Karpas-422 (cell line): ENCODE measurements at regions not wholly inside any gene's neighbourhood (a gene's known extent, or its start where the extent isn't known, plus 50 kb on each side); places are given as distances from the start of the nearest gene placed in this dataset.

Experiments used
- DNase-seq: peaks from one replicate; pipeline ENCODE4 v3.0.0-alpha.2; 2015
- H2AFZ ChIP-seq: fragments of 200-600 bp; sonication (generic); 2 replicates; pipeline ENCODE4 v1.6.1; 2014; ENCODE audit warnings: antibody characterized with exemption, low read length, mixed read lengths
- H3K27ac ChIP-seq: fragments of 200-600 bp; sonication (generic); 2 replicates; pipeline ENCODE4 v1.5.1; 2014; ENCODE audit warnings: mild to moderate bottlenecking, low read length, moderate library complexity
- H3K27me3 ChIP-seq: fragments of 200-600 bp; sonication (generic); 2 replicates; pipeline ENCODE4 v1.6.1; 2014; ENCODE audit warnings: low read length, mixed read lengths
- H3K36me3 ChIP-seq: fragments of 200-600 bp; sonication (generic); 2 replicates; pipeline ENCODE4 v1.6.1; 2014; ENCODE audit warnings: low read length, mixed read lengths; ENCODE audit not compliant: insufficient read depth
- H3K4me1 ChIP-seq: fragments of 200-600 bp; sonication (generic); 2 replicates; pipeline ENCODE4 v1.6.1; 2014; ENCODE audit warnings: mild to moderate bottlenecking, low read length, mixed read lengths
- H3K4me2 ChIP-seq: fragments of 200-600 bp; sonication (generic); 2 replicates; pipeline ENCODE4 v1.6.1; 2014; ENCODE audit warnings: low read length, low read depth, mild to moderate bottlenecking; ENCODE audit not compliant: poor library complexity, severe bottlenecking
- H3K4me3 ChIP-seq: fragments of 200-600 bp; sonication (generic); 2 replicates; pipeline ENCODE4 v1.5.1; 2014; ENCODE audit warnings: mild to moderate bottlenecking, antibody characterized with exemption, low read length, mixed read lengths
- H3K79me2 ChIP-seq: fragments of 200-600 bp; sonication (generic); 2 replicates; pipeline ENCODE4 v1.6.1; 2014; ENCODE audit warnings: mild to moderate bottlenecking, low read length, mixed read lengths
- H3K9ac ChIP-seq: fragments of 200-600 bp; sonication (generic); 2 replicates; pipeline ENCODE4 v1.6.0; 2014; ENCODE audit warnings: low read length
- H3K9me2 ChIP-seq: fragments of 200-600 bp; sonication (generic), shearing (Covaris generic); replicated peaks from 2 replicates; pipeline ENCODE4 v1.6.0; 2014; ENCODE audit warnings: mild to moderate bottlenecking, low read length, moderate library complexity; ENCODE audit not compliant: insufficient read depth
- H3K9me3 ChIP-seq: fragments of 300-700, 200-600 bp; sonication (generic); 2 replicates; pipeline ENCODE4 v1.6.1; 2014; ENCODE audit warnings: low read length, mixed read lengths
- H4K20me1 ChIP-seq: fragments of 200-600 bp; sonication (generic); 2 replicates; pipeline ENCODE4 v1.6.1; 2014; ENCODE audit warnings: mild to moderate bottlenecking, antibody characterized with exemption, low read length, low read depth; ENCODE audit not compliant: insufficient read depth

DNA sequence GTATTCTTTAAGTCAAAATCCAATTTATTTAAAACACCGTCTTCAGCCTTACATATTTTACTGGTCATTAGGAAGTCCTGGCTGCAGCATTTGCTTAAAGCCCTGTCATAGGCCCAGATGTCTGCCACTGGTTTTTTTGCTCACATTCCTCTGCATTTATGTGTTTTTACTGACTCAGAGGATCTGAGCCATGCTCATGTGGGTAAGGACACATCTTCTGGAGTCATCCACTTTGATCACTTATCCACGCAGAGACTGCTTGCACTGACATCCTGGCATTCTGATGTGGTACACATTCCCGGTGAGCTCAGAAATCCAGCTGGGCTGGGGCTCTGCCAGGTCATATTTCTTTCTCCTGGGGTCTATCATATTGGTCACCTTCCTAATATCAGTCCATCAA is 531.7 kb upstream of the ARGLU1 start:
- no peaks in the 10 kb centered on the region; the same call in 1 of the 2 replicates for H3K9me2 ChIP-seq
- H4K20me1 ChIP-seq, result no peaks in the 10 kb centered on the region
- H3K27me3 ChIP-seq, result no peaks in the 10 kb centered on the region
- H3K4me1 ChIP-seq, result no peaks in the 10 kb centered on the region
- no peaks in the 10 kb centered on the region for H3K36me3 ChIP-seq
- no peak overlapping the region for H3K9ac ChIP-seq
- no peak overlapping the region for H3K27ac ChIP-seq
- no peaks in the 10 kb centered on the region for H3K79me2 ChIP-seq
- no peak overlapping the region for H3K4me3 ChIP-seq
- no peak overlapping the region for H2AFZ ChIP-seq
- H3K9me3 ChIP-seq, result peaks cover 13% of the 10 kb centered on the region; the same call in 1 of the 2 replicates
- H3K4me2 ChIP-seq, result no peak overlapping the region
- no peak for DNase-seq

DNA sequence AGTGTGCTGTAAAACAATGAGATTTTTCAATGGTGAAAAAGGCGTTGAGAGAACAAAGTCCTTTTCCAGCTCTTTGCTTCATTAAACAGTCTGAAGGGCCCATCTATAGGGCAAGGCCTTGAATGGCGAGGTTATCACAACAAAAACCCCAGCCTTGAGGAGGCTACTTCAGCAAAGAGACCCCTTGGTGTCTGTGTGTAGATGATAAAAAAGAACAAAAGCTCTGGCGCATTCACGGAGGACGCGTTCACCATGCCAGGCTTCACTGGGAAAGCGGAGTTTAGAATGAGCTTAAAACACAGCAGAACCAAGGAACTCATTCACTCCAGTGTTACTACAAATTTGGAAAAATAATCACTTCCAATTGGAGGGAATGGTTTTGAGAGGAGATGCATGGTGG is 530.0 kb upstream of the ARGLU1 start:
- no peak overlapping the region for H3K4me3 ChIP-seq
- no peak overlapping the region for H3K27ac ChIP-seq
- H3K4me1 ChIP-seq, result no peaks in the 10 kb centered on the region
- no peak for DNase-seq
- H2AFZ ChIP-seq, result no peak overlapping the region
- no peaks in the 10 kb centered on the region for H4K20me1 ChIP-seq
- H3K27me3 ChIP-seq, result no peaks in the 10 kb centered on the region
- no peak overlapping the region for H3K4me2 ChIP-seq
- no peaks in the 10 kb centered on the region; the same call in 1 of the 2 replicates for H3K9me2 ChIP-seq
- H3K9ac ChIP-seq, result no peak overlapping the region
- no peaks in the 10 kb centered on the region for H3K79me2 ChIP-seq
- peaks cover 13% of the 10 kb centered on the region; the same call in 1 of the 2 replicates for H3K9me3 ChIP-seq
- no peaks in the 10 kb centered on the region for H3K36me3 ChIP-seq

- no peaks in the 10 kb centered on the region for H4K20me1 ChIP-seq
- H3K4me3 ChIP-seq, result no peak overlapping the region
- H3K9ac ChIP-seq, result no peak overlapping the region
- H3K27me3 ChIP-seq, result no peaks in the 10 kb centered on the region
- H3K9me2 ChIP-seq, result no peaks in the 10 kb centered on the region
- H3K4me2 ChIP-seq, result no peak overlapping the region
- DNase-seq, result no peak
- no peaks in the 10 kb centered on the region for H3K4me1 ChIP-seq
- H3K9me3 ChIP-seq, result peaks cover 20% of the 10 kb centered on the region; the same call in 1 of the 2 replicates
- H2AFZ ChIP-seq, result no peak overlapping the region
- H3K79me2 ChIP-seq, result no peaks in the 10 kb centered on the region
- no peaks in the 10 kb centered on the region for H3K36me3 ChIP-seq
- H3K27ac ChIP-seq, result no peak overlapping the region
Observed at GRCh38 chr13:107095876-107096275, 527.9 kb upstream of the ARGLU1 start.

GRCh38 chr13:107091861-107092260 is 523.9 kb upstream of the ARGLU1 start:
- Histone ChIP-seq H3K79me2 (no peaks in the 10 kb centered on the region), H3K4me3 (no peak overlapping the region), H3K36me3 (no peaks in the 10 kb centered on the region), H3K27ac (no peak overlapping the region), H3K4me2 (no peak overlapping the region), H3K9me2 (no peaks in the 10 kb centered on the region), H3K9ac (no peak overlapping the region), H3K9me3 (peaks cover 16% of the 10 kb centered on the region), H4K20me1 (no peaks in the 10 kb centered on the region), H2AFZ (no peak overlapping the region), H3K4me1 (no peaks in the 10 kb centered on the region), H3K27me3 (no peaks in the 10 kb centered on the region)
- DNase-seq, result no peak

GRCh38 chr13:107091428-107091827 is 523.5 kb upstream of the ARGLU1 start:
- Histone ChIP-seq H3K4me3 (no peak overlapping the region), H3K9me3 (peaks cover 16% of the 10 kb centered on the region), H3K9me2 (no peaks in the 10 kb centered on the region), H3K79me2 (no peaks in the 10 kb centered on the region), H3K9ac (no peak overlapping the region), H3K27me3 (no peaks in the 10 kb centered on the region), H3K4me1 (no peaks in the 10 kb centered on the region), H3K4me2 (no peak overlapping the region), H4K20me1 (no peaks in the 10 kb centered on the region), H3K36me3 (no peaks in the 10 kb centered on the region), H2AFZ (no peak overlapping the region), H3K27ac (no peak overlapping the region)
- DNase-seq, result no peak

- Histone ChIP-seq H3K27ac (no peak overlapping the region), H3K9me2 (no peaks in the 10 kb centered on the region), H3K79me2 (no peaks in the 10 kb centered on the region), H2AFZ (no peak overlapping the region), H4K20me1 (no peaks in the 10 kb centered on the region), H3K4me2 (no peak overlapping the region), H3K9ac (no peak overlapping the region), H3K4me3 (no peak overlapping the region), H3K4me1 (no peaks in the 10 kb centered on the region), H3K27me3 (no peaks in the 10 kb centered on the region), H3K36me3 (no peaks in the 10 kb centered on the region), H3K9me3 (peaks cover 13% of the 10 kb centered on the region)
- DNase-seq, result no peak
Observed at GRCh38 chr13:107088061-107088460, 520.1 kb upstream of the ARGLU1 start.

GRCh38 chr13:107079423-107080049 is 511.6 kb upstream of the ARGLU1 start:
- Histone ChIP-seq H4K20me1 (no peaks in the 10 kb centered on the region), H3K79me2 (no peaks in the 10 kb centered on the region), H3K9me3 (peaks cover 11% of the 10 kb centered on the region), H3K36me3 (no peaks in the 10 kb centered on the region), H3K27me3 (no peaks in the 10 kb centered on the region), H3K4me2 (no peak overlapping the region), H2AFZ (no peak overlapping the region), H3K4me1 (no peaks in the 10 kb centered on the region), H3K9me2 (no peaks in the 10 kb centered on the region), H3K9ac (no peak overlapping the region), H3K27ac (no peak overlapping the region), H3K4me3 (no peak overlapping the region)
- no peak for DNase-seq

DNA sequence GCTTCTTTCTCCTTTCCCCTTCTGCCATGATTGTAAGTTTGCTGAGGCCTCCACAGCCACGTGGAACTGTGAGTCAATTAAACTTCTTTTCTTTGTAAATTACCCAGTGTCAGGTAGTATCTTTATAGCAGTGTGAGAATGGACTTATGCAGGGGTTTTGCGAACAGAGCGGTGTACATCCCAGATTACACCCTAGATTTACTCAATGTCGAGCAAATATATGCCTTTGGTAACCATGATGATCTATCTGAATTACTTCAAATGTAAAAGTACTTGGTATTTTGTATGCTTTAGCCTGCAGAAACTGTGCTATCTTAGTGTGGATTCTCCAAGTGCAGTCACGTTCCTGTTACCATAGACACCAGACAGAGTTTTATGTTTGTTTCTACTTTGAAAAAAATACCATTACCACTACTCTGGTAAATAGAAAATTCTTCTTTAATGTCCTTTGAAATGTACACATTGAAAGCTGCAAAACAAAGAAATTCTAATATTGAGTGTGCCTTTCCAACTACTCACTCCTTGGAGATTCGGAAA is 510.4 kb upstream of the ARGLU1 start:
- Histone ChIP-seq H3K27me3 (no peaks in the 10 kb centered on the region), H3K36me3 (no peaks in the 10 kb centered on the region), H3K4me2 (no peak overlapping the region), H3K4me3 (no peak overlapping the region), H3K9me3 (peaks cover 16% of the 10 kb centered on the region), H2AFZ (no peak overlapping the region), H3K9me2 (no peaks in the 10 kb centered on the region), H3K27ac (no peak overlapping the region), H3K9ac (no peak overlapping the region), H4K20me1 (no peaks in the 10 kb centered on the region), H3K4me1 (no peaks in the 10 kb centered on the region), H3K79me2 (no peaks in the 10 kb centered on the region)
- no peak for DNase-seq
